OCI-LY3 (cell line): ENCODE measurements at regions not wholly inside any gene's neighbourhood (a gene's known extent, or its start where the extent isn't known, plus 50 kb on each side); places are given as distances from the start of the nearest gene placed in this dataset.

ENCODE experiments used
- H2AFZ ChIP-seq: fragments of 200-600, 300-600 bp; shearing (Covaris generic); 2 replicates; pipeline ENCODE4 v1.6.0; 2014; ENCODE audit warnings: antibody characterized with exemption, low read depth, low read length
- H3K27ac ChIP-seq: fragments of 200-600, 300-600 bp; sonication (generic); 2 replicates; pipeline ENCODE4 v1.5.1; 2014; ENCODE audit warnings: mild to moderate bottlenecking, low read length, moderate library complexity, mixed read lengths
- H3K27me3 ChIP-seq: fragments of 200-600, 300-600 bp; sonication (generic); 2 replicates; pipeline ENCODE4 v1.6.1; 2014; ENCODE audit warnings: low read depth, low read length, mixed read lengths
- H3K36me3 ChIP-seq: fragments of 200-600, 300-600 bp; sonication (generic); replicated peaks from 2 replicates; pipeline ENCODE3; 2014; ENCODE audit warnings: low read depth, low read length, mixed read lengths
- H3K4me1 ChIP-seq: fragments of 300-600, 200-600 bp; sonication (generic); 2 replicates; pipeline ENCODE4 v1.6.1; 2014; ENCODE audit warnings: low read length, mixed read lengths
- H3K4me2 ChIP-seq: fragments of 200-600, 300-600 bp; sonication (generic); 2 replicates; pipeline ENCODE4 v1.6.1; 2014; ENCODE audit warnings: low read length, mixed read lengths
- H3K4me3 ChIP-seq: fragments of 300-600, 200-600 bp; sonication (generic); 2 replicates; pipeline ENCODE4 v1.5.1; 2014; ENCODE audit warnings: antibody characterized with exemption, mild to moderate bottlenecking, low read length, moderate library complexity
- H3K79me2 ChIP-seq: fragments of 300-600, 200-600 bp; shearing (Covaris generic); 2 replicates; pipeline ENCODE4 v1.6.1; 2014; ENCODE audit warnings: mild to moderate bottlenecking, low read length, mixed read lengths
- H3K9ac ChIP-seq: fragments of 300-600, 200-600 bp; shearing (Covaris generic); 2 replicates; pipeline ENCODE4 v1.6.0; 2014; ENCODE audit warnings: mild to moderate bottlenecking, low read length, moderate library complexity
- H3K9me3 ChIP-seq: fragments of 200-600, 300-600 bp; shearing (Covaris generic); 2 replicates; pipeline ENCODE4 v1.6.1; 2014; ENCODE audit warnings: low read length, mixed read lengths; ENCODE audit not compliant: insufficient read depth
- H4K20me1 ChIP-seq: fragments of 200-600, 300-600 bp; sonication (generic); 2 replicates; pipeline ENCODE4 v1.6.1; 2016; ENCODE audit warnings: low read length, mixed read lengths; ENCODE audit not compliant: insufficient read depth
- CTCF ChIP-seq: fragments of 200-600, 300-600 bp; sonication (generic); IDR thresholded peaks from 2 replicates; pipeline ENCODE4 v1.5.1; 2014; ENCODE audit warnings: antibody characterized with exemption, low read length, low read depth
- EZH2phosphoT487 ChIP-seq: fragments of 200-600 bp; shearing (Covaris generic); IDR thresholded peaks from 2 replicates; pipeline ENCODE4 v1.6.1; 2018; ENCODE audit warnings: antibody characterized with exemption, mixed run types, low read depth

GRCh38 chr9:118938581-118938980 lies 430.7 kb downstream of the BRINP1 start:
- H3K9ac ChIP-seq = no peak overlapping the region

GRCh38 chr9:118940473-118940872 lies 428.8 kb downstream of the BRINP1 start:
- Histone ChIP-seq H3K9ac (no peak overlapping the region), H3K36me3 (no peaks in the 10 kb centered on the region), H3K4me1 (no peaks in the 10 kb centered on the region), H3K27me3 (no peaks in the 10 kb centered on the region), H3K9me3 (no peaks in the 10 kb centered on the region), H3K4me3 (no peak overlapping the region), H3K79me2 (no peaks in the 10 kb centered on the region), H4K20me1 (no peaks in the 10 kb centered on the region), H3K27ac (no peak overlapping the region), H2AFZ (no peak overlapping the region), H3K4me2 (no peak overlapping the region)
- TF ChIP-seq CTCF = no peak
- no peak for TF ChIP-seq EZH2phosphoT487

More at GRCh38 chr9:118938581-118938980, 430.7 kb downstream of the BRINP1 start:
- H3K79me2 ChIP-seq = no peaks in the 10 kb centered on the region
- H3K4me2 ChIP-seq = no peak overlapping the region
- no peak for TF ChIP-seq CTCF
- no peak for TF ChIP-seq EZH2phosphoT487
- no peak overlapping the region for H3K27ac ChIP-seq
- H4K20me1 ChIP-seq = no peaks in the 10 kb centered on the region
- H2AFZ ChIP-seq = no peak overlapping the region
- H3K4me1 ChIP-seq = no peaks in the 10 kb centered on the region
- H3K4me3 ChIP-seq = no peak overlapping the region
- H3K36me3 ChIP-seq = no peaks in the 10 kb centered on the region
- no peaks in the 10 kb centered on the region for H3K27me3 ChIP-seq
- no peaks in the 10 kb centered on the region for H3K9me3 ChIP-seq

- H3K9ac ChIP-seq = no peak overlapping the region
- H3K9me3 ChIP-seq = no peaks in the 10 kb centered on the region
- no peak for TF ChIP-seq EZH2phosphoT487
- TF ChIP-seq CTCF = no peak
- H3K4me2 ChIP-seq = no peak overlapping the region
- H3K4me1 ChIP-seq = no peaks in the 10 kb centered on the region
- no peaks in the 10 kb centered on the region for H3K79me2 ChIP-seq
- H4K20me1 ChIP-seq = no peaks in the 10 kb centered on the region
- no peaks in the 10 kb centered on the region for H3K36me3 ChIP-seq
- no peak overlapping the region for H3K4me3 ChIP-seq
- H2AFZ ChIP-seq = no peak overlapping the region
- no peak overlapping the region for H3K27ac ChIP-seq
- no peaks in the 10 kb centered on the region for H3K27me3 ChIP-seq
Measured at GRCh38 chr9:118946669-118947068, 422.6 kb downstream of the BRINP1 start.

GRCh38 chr9:118954857-118955256 lies 414.4 kb downstream of the BRINP1 start:
- no peaks in the 10 kb centered on the region for H3K9me3 ChIP-seq
- H3K4me1 ChIP-seq = no peaks in the 10 kb centered on the region
- H2AFZ ChIP-seq = no peak overlapping the region
- H3K9ac ChIP-seq = no peak overlapping the region
- no peaks in the 10 kb centered on the region for H4K20me1 ChIP-seq
- H3K27me3 ChIP-seq = no peaks in the 10 kb centered on the region
- no peak overlapping the region for H3K4me3 ChIP-seq
- no peak overlapping the region for H3K4me2 ChIP-seq
- no peaks in the 10 kb centered on the region for H3K36me3 ChIP-seq
- H3K27ac ChIP-seq = no peak overlapping the region
- no peak for TF ChIP-seq EZH2phosphoT487
- H3K79me2 ChIP-seq = no peaks in the 10 kb centered on the region

GRCh38 chr9:118957585-118957984 lies 411.6 kb downstream of the BRINP1 start:
- Histone ChIP-seq H3K27ac (no peak overlapping the region), H3K4me2 (no peak overlapping the region), H3K4me1 (no peaks in the 10 kb centered on the region), H2AFZ (no peak overlapping the region), H4K20me1 (no peaks in the 10 kb centered on the region), H3K4me3 (no peak overlapping the region), H3K9ac (no peak overlapping the region), H3K9me3 (no peaks in the 10 kb centered on the region), H3K36me3 (no peaks in the 10 kb centered on the region), H3K79me2 (no peaks in the 10 kb centered on the region), H3K27me3 (no peaks in the 10 kb centered on the region)
- TF ChIP-seq EZH2phosphoT487 (no peak), CTCF (no peak)
